OCI-LY7 (cell line): ENCODE measurements at regions not wholly inside any gene's neighbourhood (a gene's known extent, or its start where the extent isn't known, plus 50 kb on each side); places are given as distances from the start of the nearest gene placed in this dataset.

Experiments
- BruUV-seq: library from RNA; stranded (reverse); fragments of 400-500 nt; replicated peaks from 2 replicates; lab custom pipeline; 2021; lab: Mats Ljungman, UMichigan
- CTCF ChIA-PET: fragments of 300-600 bp; sonication (Branson Sonifier 250); formaldehyde crosslinking; loops from one replicate; lab custom pipeline; 2022; ENCODE audit warnings: antibody characterized with exemption; ENCODE audit not compliant: unreplicated experiment; lab: Charles Lee
- POLR2A ChIA-PET: fragments of 300-600 bp; sonication (Branson Sonifier 250); formaldehyde crosslinking; loops from one replicate; lab custom pipeline; 2022; ENCODE audit warnings: antibody characterized with exemption; lab: Charles Lee
- DNase-seq: peaks from one replicate; pipeline ENCODE4 v3.0.0-alpha.2; 2015; ENCODE audit warnings: low spot score
- H2AFZ ChIP-seq: fragments of 200-600 bp; sonication (generic), shearing (Covaris generic); 2 replicates; pipeline ENCODE4 v1.6.1; 2014; ENCODE audit warnings: mild to moderate bottlenecking, antibody characterized with exemption, low read length, moderate library complexity
- H3K27ac ChIP-seq: fragments of 200-600 bp; sonication (generic); 2 replicates; pipeline ENCODE4 v1.5.1; 2014; ENCODE audit warnings: mixed run types, low read depth, mild to moderate bottlenecking, moderate library complexity, low read length, inconsistent platforms; ENCODE audit not compliant: poor library complexity, severe bottlenecking
- H3K36me3 ChIP-seq: fragments of 200-600 bp; sonication (generic); 2 replicates; pipeline ENCODE4 v1.6.1; 2014; ENCODE audit warnings: mild to moderate bottlenecking, antibody characterized with exemption, low read length, moderate library complexity, mixed read lengths; ENCODE audit not compliant: insufficient read depth
- H3K4me1 ChIP-seq: fragments of 200-600 bp; sonication (generic); 2 replicates; pipeline ENCODE4 v1.5.1; 2014; ENCODE audit warnings: mild to moderate bottlenecking, low read length; ENCODE audit not compliant: insufficient read depth, poor library complexity, severe bottlenecking
- H3K4me2 ChIP-seq: fragments of 200-600 bp; sonication (generic); 2 replicates; pipeline ENCODE4 v1.6.1; 2014; ENCODE audit warnings: mild to moderate bottlenecking, low read length
- H3K4me3 ChIP-seq: fragments of 200-600 bp; sonication (generic); 2 replicates; pipeline ENCODE4 v1.5.1; 2014; ENCODE audit warnings: mild to moderate bottlenecking, low read depth, low read length; ENCODE audit not compliant: poor library complexity, severe bottlenecking
- H3K79me2 ChIP-seq: fragments of 200-600 bp; sonication (generic); 2 replicates; pipeline ENCODE4 v1.6.1; 2016; ENCODE audit warnings: low read depth, mild to moderate bottlenecking, low read length, moderate library complexity, mixed read lengths; ENCODE audit not compliant: insufficient read depth
- H3K9me2 ChIP-seq: fragments of 200-600 bp; sonication (generic); 2 replicates; pipeline ENCODE4 v1.6.1; 2016; ENCODE audit warnings: mild to moderate bottlenecking, low read length, mixed read lengths; ENCODE audit not compliant: insufficient read depth
- H3K9me3 ChIP-seq: fragments of 200-600 bp; sonication (generic); 2 replicates; pipeline ENCODE4 v1.6.1; 2014; ENCODE audit warnings: mild to moderate bottlenecking, mixed run types, low read length, mixed read lengths
- H4K20me1 ChIP-seq: fragments of 200-600 bp; sonication (generic); 2 replicates; pipeline ENCODE4 v1.6.1; 2014; ENCODE audit warnings: mild to moderate bottlenecking, antibody characterized with exemption, low read length, moderate library complexity, mixed read lengths; ENCODE audit not compliant: insufficient read depth
- CTCF ChIP-seq: fragments of 200-600 bp; sonication (generic); conservative IDR thresholded peaks from 2 replicates; pipeline ENCODE4 v1.5.1; 2014; ENCODE audit warnings: mild to moderate bottlenecking, antibody characterized with exemption, low read length, moderate library complexity, mixed read lengths
- EZH2phosphoT487 ChIP-seq: fragments of 200-600 bp; sonication (generic); IDR thresholded peaks from 2 replicates; pipeline ENCODE4 v1.6.1; 2018; ENCODE audit warnings: low read depth, borderline replicate concordance, mild to moderate bottlenecking, mixed run types, antibody characterized with exemption, low read length, moderate library complexity, mixed read lengths
- intact Hi-C: fragments of 100-400 bp; cut with micrococcal nuclease; formaldehyde crosslinking; loops from one replicate; pipeline ENCODE4 v1.10.0; 2022; ENCODE audit not compliant: unreplicated experiment

- Histone ChIP-seq H3K36me3 (no peaks in the 10 kb centered on the region), H3K9me2 (no peaks in the 10 kb centered on the region), H3K4me1 (no peaks in the 10 kb centered on the region), H3K4me3 (no peak overlapping the region), H3K79me2 (no peaks in the 10 kb centered on the region), H4K20me1 (no peaks in the 10 kb centered on the region), H3K4me2 (no peak overlapping the region), H3K27ac (no peak overlapping the region), H3K9me3 (no peaks in the 10 kb centered on the region), H2AFZ (no peak overlapping the region)
- CTCF ChIA-PET, result no interaction called here
- DNase-seq, result no peak
- POLR2A ChIA-PET, result no interaction called here
- intact Hi-C loops, result no loop called here
- TF ChIP-seq CTCF (no peak), EZH2phosphoT487 (no peak)
- BruUV-seq, result no TSS peak
Measured at GRCh38 chr3:53941950-53942349, 50.3 kb upstream of the SELENOK start.
